HepG2 (cell line): ENCODE measurements at regions not wholly inside any gene's neighbourhood (a gene's known extent, or its start where the extent isn't known, plus 50 kb on each side); places are given as distances from the start of the nearest gene placed in this dataset.

Experiments
- ATAC-seq: fragments of 200-7000 bp; cut with Tn5 transposase; 3 replicates; pipeline ENCODE4 v1.9.1; 2020; ENCODE audit warnings: mild to moderate bottlenecking, moderate library complexity
- BruUV-seq: library from RNA; stranded (reverse); fragments of 400-500 nt; replicated peaks from 2 replicates; lab custom pipeline; 2021; lab: Mats Ljungman, UMichigan
- CTCF ChIA-PET: fragments of 300-600 bp; formaldehyde crosslinking; extraction: SDS; loops from one replicate; lab custom pipeline; 2021; ENCODE audit warnings: low total read pairs, inconsistent platforms, low intra/inter-chr PET ratio; lab: Yijun Ruan, JAX
- POLR2A ChIA-PET: fragments of 350-600 bp; sonication (Branson Sonifier 250); formaldehyde crosslinking; loops from one replicate; lab custom pipeline; 2020; ENCODE audit warnings: antibody characterized with exemption, inconsistent platforms; lab: Yijun Ruan, JAX
- DNase-seq: peaks from one replicate; pipeline ENCODE4 v3.0.0-alpha.2; 2015; ENCODE audit warnings: low spot score
- FAIRE-seq: peaks from 3 replicates; lab custom pipeline; 2011; peaks lifted over from hg19 to GRCh38; lab: Jason Lieb, UNC
- H2AFZ ChIP-seq: one replicate; pipeline ENCODE4 v1.6.1; 2011; ENCODE audit warnings: low read length, inconsistent platforms
- H3K27ac ChIP-seq: fragments of 300-600 bp; 3 replicates; pipeline ENCODE4 v1.8.0; 2011; ENCODE audit warnings: mixed run types, mild to moderate bottlenecking, mixed read lengths, low read length, inconsistent platforms; ENCODE audit not compliant: insufficient read depth; ENCODE audit errors: extremely low read length
- H3K27me3 ChIP-seq, 2 experiments: fragments of 200-600 bp in 1 of 2; 2 replicates in 1 of 2; 3 replicates in 1 of 2; pipeline versions ENCODE4 v1.6.0 to v1.8.0; 2011; ENCODE audit warnings: low read length in 2 of 2, mild to moderate bottlenecking in 2 of 2, moderate library complexity in 2 of 2, inconsistent platforms in 1 of 2; ENCODE audit not compliant: insufficient read depth in 2 of 2, control insufficient read depth in 1 of 2
- H3K36me3 ChIP-seq, 2 experiments: fragments of 200-600 bp in 1 of 2; replicated peaks in 1 of 2; 2 replicates in 1 of 2; 3 replicates in 1 of 2; pipeline versions ENCODE4 v1.5.1 to v1.8.0; 2011; ENCODE audit warnings: low read length in 2 of 2, inconsistent platforms in 1 of 2; ENCODE audit not compliant: insufficient read depth in 2 of 2, control insufficient read depth in 1 of 2
- H3K4me1 ChIP-seq: 2 replicates; pipeline ENCODE4 v1.5.1; 2012; ENCODE audit warnings: low read length, inconsistent platforms; ENCODE audit not compliant: insufficient read depth
- H3K4me2 ChIP-seq: 2 replicates; pipeline ENCODE4 v1.6.0; 2011; ENCODE audit warnings: low read depth, low read length, inconsistent platforms
- H3K4me3 ChIP-seq, 3 experiments: fragments of 200-600 bp in 1 of 3; sonication (generic), shearing (Covaris generic) in 1 of 3; replicated peaks in 1 of 3; 2 replicates each; pipeline ENCODE4 v1.5.1; 2011 to 2016; ENCODE audit warnings: low read length in 3 of 3, inconsistent platforms in 2 of 3, low read depth in 2 of 3, mild to moderate bottlenecking in 2 of 3, control low read depth in 1 of 3, mixed read lengths in 1 of 3; ENCODE audit not compliant: insufficient read depth in 1 of 3
- H3K79me2 ChIP-seq: one replicate; pipeline ENCODE4 v1.6.1; 2011; ENCODE audit warnings: low read length, inconsistent platforms; ENCODE audit not compliant: insufficient read depth
- H3K9ac ChIP-seq: 2 replicates; pipeline ENCODE4 v1.6.0; 2011; ENCODE audit warnings: mild to moderate bottlenecking, low read depth, low read length, inconsistent platforms; ENCODE audit not compliant: insufficient read depth
- H3K9me3 ChIP-seq: 2 replicates; pipeline ENCODE4 v1.5.1; 2012; ENCODE audit warnings: mild to moderate bottlenecking, low read length
- H4K20me1 ChIP-seq: 2 replicates; pipeline ENCODE4 v1.6.0; 2011; ENCODE audit warnings: inconsistent platforms, mild to moderate bottlenecking, low read length, moderate library complexity; ENCODE audit not compliant: insufficient read depth
- CEBPB ChIP-seq: IDR thresholded peaks from 2 replicates; pipeline ENCODE4 v1.6.1; 2011; ENCODE audit warnings: low read depth, low read length, improper control_type of control experiment, borderline replicate concordance
- FOXA3 ChIP-seq: IDR thresholded peaks from 2 replicates; pipeline ENCODE4 v1.6.1; 2016; ENCODE audit warnings: missing genetic modification reagents, missing compliant biosample characterization
- KDM5B ChIP-seq: sonication (generic); formaldehyde crosslinking; IDR thresholded peaks from 2 replicates; pipeline ENCODE4 v1.4.0; 2020; ENCODE audit warnings: missing genetic modification reagents, mild to moderate bottlenecking, borderline replicate concordance
- ZFP90 ChIP-seq: sonication (generic); formaldehyde crosslinking; IDR thresholded peaks from 2 replicates; pipeline ENCODE4 v1.8.0; 2022; ENCODE audit warnings: missing genetic modification reagents, mild to moderate bottlenecking, inconsistent platforms, borderline replicate concordance
- ZNF777 ChIP-seq: sonication (generic); formaldehyde crosslinking; IDR thresholded peaks from 2 replicates; pipeline ENCODE4 v1.4.0; 2020; ENCODE audit warnings: missing genetic modification reagents
- WGBS: methylation state at CpG from one replicate; pipeline ENCODE4 v1.1.6; 2017; ENCODE audit warnings: low lambda C conversion rate; 5-methylcytosine and 5-hydroxymethylcytosine counted together
- in situ Hi-C: cut with HindIII; loops from 2 replicates; pipeline ENCODE4 v1.10.0; 2017; ENCODE audit warnings: low pct_unique_long_range_greater_than_20kb; ENCODE audit not compliant: extremely low pct_ligation_motif_present
- intact Hi-C: fragments of 100-400 bp; cut with micrococcal nuclease; formaldehyde crosslinking; loops from one replicate; pipeline ENCODE4 v1.10.0; 2022; ENCODE audit not compliant: unreplicated experiment
- TF ChIP-seq, protein P1 (sequence below): sonication (generic); formaldehyde crosslinking; IDR thresholded peaks from 2 replicates; pipeline ENCODE4 v1.4.0; 2020; ENCODE audit warnings: missing genetic modification reagents
- TF ChIP-seq, protein P2 (sequence below): sonication (generic); formaldehyde crosslinking; IDR thresholded peaks from 2 replicates; pipeline ENCODE4 v1.4.0; 2020; ENCODE audit warnings: missing genetic modification reagents

DNA sequence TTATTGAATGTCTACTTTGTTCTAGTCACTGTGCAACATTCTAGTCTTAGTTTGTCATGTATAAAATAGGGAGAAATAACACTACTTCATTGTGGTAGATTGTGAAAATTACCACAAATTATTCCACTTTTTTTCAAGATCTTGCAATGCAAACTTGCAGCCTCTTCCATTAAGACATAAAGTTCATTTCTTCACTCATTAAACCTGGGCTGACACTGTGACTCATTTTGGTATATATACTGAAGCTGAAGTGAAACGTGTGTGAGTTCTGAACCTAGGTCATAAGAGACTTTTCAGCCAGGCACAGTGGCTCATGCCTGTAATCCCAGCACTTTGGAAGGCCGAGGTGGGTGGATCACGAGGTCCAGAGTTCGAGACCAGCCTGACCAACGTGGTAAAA lies 329.0 kb downstream of the BCKDHB start:
- Histone ChIP-seq H3K4me2 (no peak overlapping the region), H3K9ac (no peak overlapping the region), H3K36me3 (no peaks in the 10 kb centered on the region), H3K79me2 (no peaks in the 10 kb centered on the region), H3K27me3 (no peaks in the 10 kb centered on the region), H4K20me1 (no peaks in the 10 kb centered on the region), H3K4me3 (no peak overlapping the region), H3K4me1 (peaks cover 23% of the 10 kb centered on the region)
- CTCF ChIA-PET: no interaction called here
- no peak for DNase-seq
- ATAC-seq: no peak
- POLR2A ChIA-PET: no interaction called here
- BruUV-seq: no TSS peak
- intact Hi-C loops: no loop called here
- 43% methylated on average over 5 of the region's 5 CpGs for WGBS
- TF ChIP-seq, protein P1, sequence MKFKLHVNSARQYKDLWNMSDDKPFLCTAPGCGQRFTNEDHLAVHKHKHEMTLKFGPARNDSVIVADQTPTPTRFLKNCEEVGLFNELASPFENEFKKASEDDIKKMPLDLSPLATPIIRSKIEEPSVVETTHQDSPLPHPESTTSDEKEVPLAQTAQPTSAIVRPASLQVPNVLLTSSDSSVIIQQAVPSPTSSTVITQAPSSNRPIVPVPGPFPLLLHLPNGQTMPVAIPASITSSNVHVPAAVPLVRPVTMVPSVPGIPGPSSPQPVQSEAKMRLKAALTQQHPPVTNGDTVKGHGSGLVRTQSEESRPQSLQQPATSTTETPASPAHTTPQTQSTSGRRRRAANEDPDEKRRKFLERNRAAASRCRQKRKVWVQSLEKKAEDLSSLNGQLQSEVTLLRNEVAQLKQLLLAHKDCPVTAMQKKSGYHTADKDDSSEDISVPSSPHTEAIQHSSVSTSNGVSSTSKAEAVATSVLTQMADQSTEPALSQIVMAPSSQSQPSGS (CRISPR knock-in tag): no peak
- TF ChIP-seq FOXA3 (CRISPR knock-in tag) (no peak), ZNF777 (CRISPR knock-in tag) (no peak), ZFP90 (CRISPR knock-in tag) (no peak)
- TF ChIP-seq, protein P2, sequence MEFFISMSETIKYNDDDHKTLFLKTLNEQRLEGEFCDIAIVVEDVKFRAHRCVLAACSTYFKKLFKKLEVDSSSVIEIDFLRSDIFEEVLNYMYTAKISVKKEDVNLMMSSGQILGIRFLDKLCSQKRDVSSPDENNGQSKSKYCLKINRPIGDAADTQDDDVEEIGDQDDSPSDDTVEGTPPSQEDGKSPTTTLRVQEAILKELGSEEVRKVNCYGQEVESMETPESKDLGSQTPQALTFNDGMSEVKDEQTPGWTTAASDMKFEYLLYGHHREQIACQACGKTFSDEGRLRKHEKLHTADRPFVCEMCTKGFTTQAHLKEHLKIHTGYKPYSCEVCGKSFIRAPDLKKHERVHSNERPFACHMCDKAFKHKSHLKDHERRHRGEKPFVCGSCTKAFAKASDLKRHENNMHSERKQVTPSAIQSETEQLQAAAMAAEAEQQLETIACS (CRISPR knock-in tag): no peak
- TF ChIP-seq, all 625 proteins: peak for 0
- H3K9me3 ChIP-seq: no peaks in the 10 kb centered on the region
- H3K27ac ChIP-seq: no peak overlapping the region
- in situ Hi-C loops: no loop called here
- FAIRE-seq: no peak
- H2AFZ ChIP-seq: no peak overlapping the region

DNA sequence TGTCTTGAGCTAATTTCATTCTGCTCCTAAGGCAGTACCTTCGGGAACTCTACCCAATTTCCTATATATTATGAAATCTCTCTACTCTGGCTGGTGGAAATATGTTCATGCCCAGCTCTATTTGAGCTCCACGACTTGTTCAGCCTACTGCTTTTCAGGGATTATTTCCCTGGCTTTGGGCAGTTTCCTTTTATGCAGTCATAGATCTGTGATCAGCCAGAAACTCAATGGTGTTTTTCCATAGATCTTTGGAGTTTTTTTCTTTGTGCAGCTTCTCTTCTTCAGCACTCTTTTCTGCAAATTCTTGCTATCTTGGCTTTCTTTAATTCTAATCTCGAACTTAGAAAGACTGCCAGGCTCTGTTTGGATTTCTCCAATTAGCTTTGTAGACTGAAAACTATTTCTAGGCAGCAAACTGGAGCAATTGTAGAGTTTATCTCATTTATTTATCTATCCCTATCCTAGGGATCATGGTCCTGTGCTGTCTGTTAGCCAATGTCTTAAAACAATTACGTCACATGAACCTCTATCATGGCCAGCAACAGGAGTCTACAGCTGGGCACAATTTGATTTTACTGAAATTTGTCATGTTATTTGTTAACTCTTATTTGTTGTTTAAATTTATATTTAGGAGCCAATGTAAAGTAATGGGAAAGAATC lies 328.4 kb downstream of the BCKDHB start:
- ChIA-PET CTCF (no interaction called here), POLR2A (no interaction called here)
- 20% methylated on average over 4 of the region's 4 CpGs for WGBS
- FAIRE-seq: no peak
- intact Hi-C loops: no loop called here
- Histone ChIP-seq H3K9me3 (no peaks in the 10 kb centered on the region), H3K79me2 (no peaks in the 10 kb centered on the region), H3K4me3 (no peak overlapping the region), H3K4me1 (peaks cover 19% of the 10 kb centered on the region), H4K20me1 (no peaks in the 10 kb centered on the region), H2AFZ (no peak overlapping the region), H3K27me3 (no peaks in the 10 kb centered on the region), H3K4me2 (no peak overlapping the region), H3K36me3 (no peaks in the 10 kb centered on the region), H3K27ac (no peak overlapping the region), H3K9ac (no peak overlapping the region)
- in situ Hi-C loops: no loop called here
- ATAC-seq: no peak
- BruUV-seq: no TSS peak
- TF ChIP-seq KDM5B (no peak), CEBPB (0 out of 2 replicates have a peak, but pooled peaks have one; percentile 8)
- DNase-seq: no peak
